ENCODE measurements at regions not wholly inside any gene's neighbourhood (a gene's known extent, or its start where the extent isn't known, plus 50 kb on each side); places are given as distances from the start of the nearest gene placed in this dataset.
A peak's percentile ranks its signal among the peaks of the same experiment; 100 is the strongest.

- TF ChIP-seq ZBTB2 (IDR thresholded peaks at IDR 0.05) (no peak), CHCHD3 (CRISPR knock-in tag; IDR thresholded peaks at IDR 0.05) (no peak), AFF4 (CRISPR knock-in tag; IDR thresholded peaks at IDR 0.05) (no peak), SIRT6 (IDR thresholded peaks at IDR 0.05; ENCODE audit: low read depth, low read length) (no peak), TFAP4 (CRISPR knock-in tag; IDR thresholded peaks at IDR 0.05; ENCODE audit: borderline replicate concordance) (0 out of 2 replicates have a peak, but pooled peaks have one; percentile 21), POU5F1 (IDR thresholded peaks at IDR 0.05; ENCODE audit: borderline replicate concordance, low read depth, low read length, partially characterized antibody) (no peak), ZNF217 (CRISPR knock-in tag; IDR thresholded peaks at IDR 0.05) (no peak), MAZ (CRISPR knock-in tag; conservative IDR thresholded peaks at IDR 0.05 in 1 of 2, IDR thresholded peaks at IDR 0.05 in 1 of 2) (peak in 1 of 2 experiments; percentile 59; a peak in 2 of 4 replicates), KLF16 (IDR thresholded peaks at IDR 0.05) (0 out of 2 replicates have a peak, but pooled peaks have one; percentile 28), CREBBP (IDR thresholded peaks at IDR 0.05; ENCODE audit: low read depth, low read length) (no peak), ZNF280B (CRISPR knock-in tag; IDR thresholded peaks at IDR 0.05) (no peak), RBFOX2 (IDR thresholded peaks at IDR 0.05; ENCODE audit: low read depth, low read length) (no peak)
These were observed 103.0 kb upstream of the VEPH1 start (continued) for GRCh38 chr3:157606011-157606851.
